Psoas muscle (tissue), 7 donors: ENCODE measurements at regions not wholly inside any gene's neighbourhood (a gene's known extent, or its start where the extent isn't known, plus 50 kb on each side); places are given as distances from the start of the nearest gene placed in this dataset.

Experiments
- ATAC-seq, 4 donors: fragments of 200-7000 bp; cut with Tn5 transposase; one replicate each; pipeline ENCODE4 v1.9.1; 2020; ENCODE audit warnings: moderate library complexity in 3 of 4, mild to moderate bottlenecking in 2 of 4
- DNase-seq, 2 donors: peaks; one replicate each; pipeline ENCODE4 v3.0.0-alpha.2; 2020
- H3K27ac ChIP-seq: fragments of 200-600 bp; one replicate; pipeline ENCODE4 v1.8.0; 2022
- H3K27me3 ChIP-seq, 3 donors: fragments of 200-600 bp in 1 of 3; one replicate each; pipeline versions ENCODE4 v1.6.1 to v1.8.0; 2013 to 2022; ENCODE audit warnings: low read length in 2 of 3, mild to moderate bottlenecking in 2 of 3, moderate library complexity in 1 of 3; ENCODE audit not compliant: insufficient read depth in 3 of 3
- H3K36me3 ChIP-seq, 2 donors: fragments of 200-600 bp in 1 of 2; one replicate each; pipeline versions ENCODE4 v1.6.1 to v1.8.0; 2013 to 2022; ENCODE audit warnings: low read depth in 1 of 2, mild to moderate bottlenecking in 1 of 2, moderate library complexity in 1 of 2; ENCODE audit not compliant: insufficient read depth in 1 of 2
- H3K4me1 ChIP-seq: fragments of 200-600 bp; one replicate; pipeline ENCODE4 v1.8.0; 2022
- H3K4me3 ChIP-seq: fragments of 200-600 bp; one replicate; pipeline ENCODE4 v1.8.0; 2022; ENCODE audit warnings: mild to moderate bottlenecking
- H3K9me3 ChIP-seq: fragments of 200-600 bp; one replicate; pipeline ENCODE4 v1.8.0; 2022
- WGBS, 3 donors: extraction: QIAGEN DNeasy Blood & Tissue Kit; methylation state at CpG; one replicate each; pipeline versions ENCODE4 v1.1.6 to v1.1.7; 2013; 5-methylcytosine and 5-hydroxymethylcytosine counted together
- intact Hi-C, 2 donors: fragments of 100-400 bp; cut with DNase I; formaldehyde crosslinking; loops; one replicate each; pipeline versions ENCODE4 v1.11.0 to v1.14.2; 2022
- TF ChIP-seq, protein P1 (sequence below): fragments of 200-600 bp; IDR thresholded peaks from one replicate; pipeline ENCODE4 v1.8.0; 2022; ENCODE audit warnings: antibody characterized with exemption
- donor health status: healthy with polysubstance abuse.
- donor health status: DM: no; HTN: no; CAD: no; lungs with moderate emphysema.
- donor health status: Bipolar disorder and iron deficiency.
- donor health status: healthy.
- donor health status: DM: yes; HTN: yes; CAD: no.
- donor health status: DM: no; HTN: no; CAD: no.
- donor health status: DM: yes; HTN: yes; CAD: no.

DNA sequence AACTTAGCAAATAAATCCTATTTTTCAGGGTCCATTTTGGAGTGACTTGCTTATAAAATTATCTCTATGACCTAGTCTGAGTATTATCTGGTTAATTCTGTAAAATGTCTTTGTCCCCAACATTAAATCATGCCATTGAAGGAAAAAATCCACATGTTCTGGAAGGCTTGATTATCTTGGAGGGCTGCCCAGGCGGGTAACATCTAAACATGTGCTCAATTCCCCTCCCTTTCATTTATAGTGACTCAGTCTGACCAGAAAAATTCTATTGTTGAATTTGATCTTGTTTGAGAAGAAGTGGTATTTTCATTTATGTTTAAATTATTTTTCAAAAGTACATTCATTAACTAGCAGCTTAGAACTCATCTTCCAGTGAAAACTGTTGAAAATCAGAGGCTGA, 55.4 kb upstream of the SLC10A7 start:
- ATAC-seq (no peak), DNase-seq (no peak)
- intact Hi-C loops, result no loop called here
- Histone ChIP-seq H3K27ac (no peak overlapping the region), H3K27me3 (no peaks in the 10 kb centered on the region), H3K9me3 (no peaks in the 10 kb centered on the region), H3K36me3 (no peaks in the 10 kb centered on the region), H3K4me1 (no peaks in the 10 kb centered on the region), H3K4me3 (no peak overlapping the region)
- TF ChIP-seq, protein P1, sequence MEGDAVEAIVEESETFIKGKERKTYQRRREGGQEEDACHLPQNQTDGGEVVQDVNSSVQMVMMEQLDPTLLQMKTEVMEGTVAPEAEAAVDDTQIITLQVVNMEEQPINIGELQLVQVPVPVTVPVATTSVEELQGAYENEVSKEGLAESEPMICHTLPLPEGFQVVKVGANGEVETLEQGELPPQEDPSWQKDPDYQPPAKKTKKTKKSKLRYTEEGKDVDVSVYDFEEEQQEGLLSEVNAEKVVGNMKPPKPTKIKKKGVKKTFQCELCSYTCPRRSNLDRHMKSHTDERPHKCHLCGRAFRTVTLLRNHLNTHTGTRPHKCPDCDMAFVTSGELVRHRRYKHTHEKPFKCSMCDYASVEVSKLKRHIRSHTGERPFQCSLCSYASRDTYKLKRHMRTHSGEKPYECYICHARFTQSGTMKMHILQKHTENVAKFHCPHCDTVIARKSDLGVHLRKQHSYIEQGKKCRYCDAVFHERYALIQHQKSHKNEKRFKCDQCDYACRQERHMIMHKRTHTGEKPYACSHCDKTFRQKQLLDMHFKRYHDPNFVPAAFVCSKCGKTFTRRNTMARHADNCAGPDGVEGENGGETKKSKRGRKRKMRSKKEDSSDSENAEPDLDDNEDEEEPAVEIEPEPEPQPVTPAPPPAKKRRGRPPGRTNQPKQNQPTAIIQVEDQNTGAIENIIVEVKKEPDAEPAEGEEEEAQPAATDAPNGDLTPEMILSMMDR, result no peak
- WGBS, 3 donors, result 25 to 39% (median 36%) methylated on average over 1 of the region's 1 CpG

DNA sequence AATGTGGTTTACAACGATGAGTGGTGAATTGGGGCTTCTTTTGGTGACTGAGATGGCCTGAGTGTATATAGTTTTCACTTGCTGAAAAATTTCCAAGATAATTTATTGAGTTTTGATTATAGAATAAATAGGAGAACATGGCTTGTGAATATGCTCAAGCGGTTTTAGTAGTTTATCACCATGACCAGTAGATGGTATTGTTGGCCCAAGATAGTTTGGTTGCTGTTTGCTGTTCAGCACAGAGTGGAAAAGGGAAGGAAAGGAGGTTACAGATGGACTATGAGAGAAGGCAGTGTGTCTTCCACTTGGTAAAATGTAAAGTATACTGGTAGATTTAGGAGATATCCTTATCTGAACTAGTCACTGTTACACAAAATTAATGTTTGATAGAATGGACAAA, 55.8 kb upstream of the POU4F2 start:
- Histone ChIP-seq H3K9me3 (peaks cover 5% of the 10 kb centered on the region), H3K27ac (no peak overlapping the region), H3K36me3 (no peaks in the 10 kb centered on the region), H3K27me3 (no peaks in the 10 kb centered on the region), H3K4me3 (no peak overlapping the region), H3K4me1 (no peaks in the 10 kb centered on the region)
- intact Hi-C loops, result no loop called here
- WGBS, 3 donors, result 48 to 52% (median 51%) methylated on average over 2 of the region's 2 CpGs
- no peak for DNase-seq
- TF ChIP-seq, protein P1, result no peak
- ATAC-seq, result no peak

DNA sequence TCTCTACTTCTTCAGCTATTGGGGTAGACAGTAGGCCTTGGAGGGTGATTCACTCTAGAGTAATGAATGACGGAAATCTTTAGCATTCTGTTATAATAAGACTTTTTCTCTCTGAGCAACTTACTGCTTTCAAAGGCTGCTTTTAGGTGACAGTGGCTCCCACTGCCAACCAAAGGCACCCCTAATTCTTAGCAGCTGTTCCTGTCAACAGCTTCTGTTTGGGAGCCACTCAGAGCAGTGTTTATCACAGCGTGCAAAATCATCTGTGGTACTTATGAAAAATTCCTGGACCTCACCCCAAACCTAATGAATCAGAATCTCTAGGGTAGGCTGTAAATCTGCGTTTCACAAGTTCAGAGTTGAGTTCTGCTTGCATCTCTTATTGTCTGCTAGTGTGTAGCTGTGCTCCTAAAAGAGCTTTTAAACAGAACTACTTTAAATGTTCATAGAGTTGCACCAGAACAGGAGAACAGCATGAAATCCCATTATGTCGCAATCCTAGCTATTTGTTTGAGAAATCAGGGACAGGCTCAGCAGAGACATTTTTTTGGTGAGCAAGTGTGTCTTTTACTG, 52.8 kb upstream of the POU4F2 start:
- peak in 3 of 4 donors; percentile 21 to 73 (median 69) for ATAC-seq
- 26 to 41% (median 26%) methylated on average over 4 of the region's 4 CpGs for WGBS, 3 donors

More for the DNA sequence above, 52.8 kb upstream of the POU4F2 start:
- Histone ChIP-seq H3K27ac (no peak overlapping the region), H3K36me3 (no peaks in the 10 kb centered on the region), H3K9me3 (peaks cover 5% of the 10 kb centered on the region), H3K4me3 (no peak overlapping the region), H3K4me1 (no peaks in the 10 kb centered on the region), H3K27me3 (no peaks in the 10 kb centered on the region)
- no peak for DNase-seq
- intact Hi-C loops, result no loop called here
- TF ChIP-seq, protein P1, result no peak
